Loucy (cell line): ENCODE measurements at regions not wholly inside any gene's neighbourhood (a gene's known extent, or its start where the extent isn't known, plus 50 kb on each side); places are given as distances from the start of the nearest gene placed in this dataset.

Experiments used
- H2AFZ ChIP-seq: fragments of 200-600 bp; sonication (generic); 2 replicates; pipeline ENCODE4 v1.6.0; 2016; ENCODE audit warnings: antibody characterized with exemption, mild to moderate bottlenecking, low read length, moderate library complexity
- H3F3A ChIP-seq: fragments of 200-600 bp; 2 replicates; pipeline ENCODE4 v1.6.0; 2016; ENCODE audit warnings: antibody characterized with exemption, low read depth, mild to moderate bottlenecking
- H3K27me3 ChIP-seq: fragments of 200-600 bp; sonication (generic); 2 replicates; pipeline ENCODE4 v1.6.1; 2014; ENCODE audit warnings: low read length, mild to moderate bottlenecking; ENCODE audit not compliant: insufficient read depth, poor library complexity, severe bottlenecking
- H3K36me3 ChIP-seq: fragments of 200-600 bp; sonication (generic); 2 replicates; pipeline ENCODE4 v1.6.1; 2016; ENCODE audit warnings: low read length; ENCODE audit not compliant: insufficient read depth
- H3K4me1 ChIP-seq: fragments of 200-600 bp; sonication (generic); 2 replicates; pipeline ENCODE4 v1.5.1; 2014; ENCODE audit warnings: low read length, mild to moderate bottlenecking; ENCODE audit not compliant: insufficient read depth, poor library complexity, severe bottlenecking
- H3K4me2 ChIP-seq: fragments of 200-600 bp; sonication (generic); 2 replicates; pipeline ENCODE4 v1.6.0; 2014; ENCODE audit warnings: antibody characterized with exemption, low read length, low read depth, mild to moderate bottlenecking; ENCODE audit not compliant: poor library complexity, severe bottlenecking
- H3K4me3 ChIP-seq: fragments of 200-600 bp; sonication (generic); 2 replicates; pipeline ENCODE4 v1.5.1; 2014; ENCODE audit warnings: low read length, mild to moderate bottlenecking, mixed read lengths; ENCODE audit not compliant: poor library complexity, severe bottlenecking
- H3K79me2 ChIP-seq: fragments of 200-600 bp; sonication (generic); 2 replicates; pipeline ENCODE4 v1.6.1; 2014; ENCODE audit warnings: low read length; ENCODE audit not compliant: insufficient read depth
- H3K9ac ChIP-seq: fragments of 200-600 bp; sonication (generic); 2 replicates; pipeline ENCODE4 v1.6.0; 2014; ENCODE audit warnings: mild to moderate bottlenecking, low read depth, low read length, moderate library complexity; ENCODE audit not compliant: poor library complexity, severe bottlenecking
- H3K9me2 ChIP-seq: fragments of 200-600 bp; sonication (generic); replicated peaks from 2 replicates; pipeline ENCODE4 v1.6.1; 2016; ENCODE audit warnings: low read depth, low read length, mixed read lengths
- H3K9me3 ChIP-seq: fragments of 200-600 bp; sonication (generic); 2 replicates; pipeline ENCODE4 v1.6.1; 2014; ENCODE audit warnings: mild to moderate bottlenecking, antibody characterized with exemption, low read length, low read depth; ENCODE audit not compliant: insufficient read depth
- H4K20me1 ChIP-seq: fragments of 200-600 bp; sonication (generic); 2 replicates; pipeline ENCODE4 v1.6.0; 2014; ENCODE audit warnings: antibody characterized with exemption, low read length, mild to moderate bottlenecking; ENCODE audit not compliant: insufficient read depth, poor library complexity, severe bottlenecking
- CTCF ChIP-seq: fragments of 200-600 bp; sonication (generic); conservative IDR thresholded peaks from 2 replicates; pipeline ENCODE4 v1.5.1; 2014; ENCODE audit warnings: mild to moderate bottlenecking, antibody characterized with exemption, low read length
- EZH2phosphoT487 ChIP-seq: fragments of 200-600 bp; IDR thresholded peaks from 2 replicates; pipeline ENCODE4 v1.6.1; 2018; ENCODE audit warnings: antibody characterized with exemption, mild to moderate bottlenecking, moderate library complexity, borderline replicate concordance

GRCh38 chr7:13457790-13458189 is 531.7 kb downstream of the ETV1 start:
- TF ChIP-seq EZH2phosphoT487 (no peak), CTCF (no peak)
- Histone ChIP-seq H3K27me3 (no peaks in the 10 kb centered on the region), H2AFZ (no peak overlapping the region), H3K9ac (no peak overlapping the region), H3K9me3 (peaks cover 2% of the 10 kb centered on the region; the same call in 1 of the 2 replicates), H3F3A (no peaks in the 10 kb centered on the region), H3K79me2 (no peaks in the 10 kb centered on the region), H3K4me1 (no peaks in the 10 kb centered on the region), H3K4me2 (no peak overlapping the region), H3K9me2 (no peaks in the 10 kb centered on the region), H3K4me3 (no peak overlapping the region), H3K36me3 (no peaks in the 10 kb centered on the region), H4K20me1 (no peaks in the 10 kb centered on the region)

GRCh38 chr7:13466874-13467547 is 522.5 kb downstream of the ETV1 start:
- H3K27me3 ChIP-seq, result no peaks in the 10 kb centered on the region
- no peaks in the 10 kb centered on the region for H3K79me2 ChIP-seq
- H3K4me2 ChIP-seq, result no peak overlapping the region
- no peaks in the 10 kb centered on the region for H3F3A ChIP-seq
- H3K9me3 ChIP-seq, result no peaks in the 10 kb centered on the region
- no peak overlapping the region for H3K9ac ChIP-seq
- H3K4me1 ChIP-seq, result no peaks in the 10 kb centered on the region
- H3K4me3 ChIP-seq, result no peak overlapping the region
- no peaks in the 10 kb centered on the region for H3K36me3 ChIP-seq
- no peak for TF ChIP-seq EZH2phosphoT487
- TF ChIP-seq CTCF, result no peak
- H2AFZ ChIP-seq, result no peak overlapping the region
- no peaks in the 10 kb centered on the region for H3K9me2 ChIP-seq
- H4K20me1 ChIP-seq, result no peaks in the 10 kb centered on the region

- no peak overlapping the region for H3K4me2 ChIP-seq
- no peak overlapping the region for H3K4me3 ChIP-seq
- no peaks in the 10 kb centered on the region for H3K79me2 ChIP-seq
- no peak overlapping the region for H2AFZ ChIP-seq
- TF ChIP-seq CTCF (no peak), EZH2phosphoT487 (no peak)
- H4K20me1 ChIP-seq, result no peaks in the 10 kb centered on the region
- H3F3A ChIP-seq, result no peaks in the 10 kb centered on the region
- H3K9me3 ChIP-seq, result no peaks in the 10 kb centered on the region
- H3K9me2 ChIP-seq, result no peaks in the 10 kb centered on the region
- H3K27me3 ChIP-seq, result no peaks in the 10 kb centered on the region
- H3K36me3 ChIP-seq, result no peaks in the 10 kb centered on the region
- H3K9ac ChIP-seq, result no peak overlapping the region
- H3K4me1 ChIP-seq, result no peaks in the 10 kb centered on the region
Measured at GRCh38 chr7:13476881-13477444, 512.5 kb downstream of the ETV1 start.
